Smooth muscle cell (in vitro differentiated cells): ENCODE measurements at regions not wholly inside any gene's neighbourhood (a gene's known extent, or its start where the extent isn't known, plus 50 kb on each side); places are given as distances from the start of the nearest gene placed in this dataset.

ENCODE experiments used
- DNase-seq: peaks from one replicate; lab custom pipeline; 2025; ENCODE audit not compliant: unreplicated experiment; lab: John Stamatoyannopoulos, UW
- H2AFZ ChIP-seq: fragments of 200-600 bp; sonication (generic); 2 replicates; pipeline ENCODE4 v1.6.0; 2016; ENCODE audit warnings: antibody characterized with exemption, low read depth, mild to moderate bottlenecking
- H3F3A ChIP-seq: fragments of 200-600 bp; sonication (generic); 2 replicates; pipeline ENCODE4 v1.6.0; 2017; ENCODE audit warnings: antibody characterized with exemption, low read depth
- H3K27ac ChIP-seq: fragments of 200-600 bp; sonication (generic); 2 replicates; pipeline ENCODE4 v1.5.1; 2016; ENCODE audit warnings: low read depth, mild to moderate bottlenecking
- H3K27me3 ChIP-seq: fragments of 200-600 bp; sonication (generic); 2 replicates; pipeline ENCODE4 v1.6.1; 2016; ENCODE audit warnings: low read depth, mild to moderate bottlenecking
- H3K36me3 ChIP-seq: fragments of 200-600 bp; sonication (generic); 2 replicates; pipeline ENCODE4 v1.5.1; 2016; ENCODE audit warnings: low read depth
- H3K4me1 ChIP-seq: fragments of 200-600 bp; sonication (generic); 2 replicates; pipeline ENCODE4 v1.5.1; 2016; ENCODE audit warnings: low read depth
- H3K4me2 ChIP-seq: fragments of 200-600 bp; sonication (generic); 2 replicates; pipeline ENCODE4 v1.6.0; 2016; ENCODE audit warnings: mild to moderate bottlenecking
- H3K4me3 ChIP-seq: fragments of 200-600 bp; sonication (generic); 2 replicates; pipeline ENCODE4 v1.5.1; 2016; ENCODE audit warnings: mild to moderate bottlenecking
- H3K79me2 ChIP-seq: fragments of 200-600 bp; sonication (generic); 2 replicates; pipeline ENCODE4 v1.6.0; 2016; ENCODE audit warnings: low read depth, mild to moderate bottlenecking
- H3K9ac ChIP-seq: fragments of 200-600 bp; sonication (generic); 2 replicates; pipeline ENCODE4 v1.6.0; 2016; ENCODE audit warnings: low read depth
- H3K9me3 ChIP-seq: fragments of 200-600 bp; sonication (generic); replicated peaks from 2 replicates; pipeline ENCODE4 v1.5.1; 2016; ENCODE audit warnings: low read depth
- H4K20me1 ChIP-seq: fragments of 200-600 bp; sonication (generic); 2 replicates; pipeline ENCODE4 v1.6.0; 2016; ENCODE audit warnings: low read depth
- WGBS: methylation state at CpG from one replicate; pipeline ENCODE4 v1.1.7; 2016; ENCODE audit warnings: low lambda C conversion rate; 5-methylcytosine and 5-hydroxymethylcytosine counted together
- TF ChIP-seq, protein P1 (sequence below): fragments of 200-600 bp; sonication (generic); IDR thresholded peaks from 2 replicates; pipeline ENCODE4 v1.5.1; 2017; ENCODE audit warnings: borderline replicate concordance, mild to moderate bottlenecking, antibody characterized with exemption; ENCODE audit not compliant: insufficient read depth, poor library complexity, severe bottlenecking

- Histone ChIP-seq H3K4me2 (no peak overlapping the region), H3K9me3 (no peaks in the 10 kb centered on the region), H3K9ac (no peak overlapping the region), H3K27me3 (no peaks in the 10 kb centered on the region), H3K36me3 (no peaks in the 10 kb centered on the region), H4K20me1 (no peaks in the 10 kb centered on the region), H3K4me1 (no peaks in the 10 kb centered on the region), H3K4me3 (no peak overlapping the region), H2AFZ (no peak overlapping the region), H3F3A (no peaks in the 10 kb centered on the region), H3K79me2 (no peaks in the 10 kb centered on the region), H3K27ac (no peak overlapping the region)
- 98% methylated on average over 9 of the region's 9 CpGs for WGBS
- TF ChIP-seq, protein P1, sequence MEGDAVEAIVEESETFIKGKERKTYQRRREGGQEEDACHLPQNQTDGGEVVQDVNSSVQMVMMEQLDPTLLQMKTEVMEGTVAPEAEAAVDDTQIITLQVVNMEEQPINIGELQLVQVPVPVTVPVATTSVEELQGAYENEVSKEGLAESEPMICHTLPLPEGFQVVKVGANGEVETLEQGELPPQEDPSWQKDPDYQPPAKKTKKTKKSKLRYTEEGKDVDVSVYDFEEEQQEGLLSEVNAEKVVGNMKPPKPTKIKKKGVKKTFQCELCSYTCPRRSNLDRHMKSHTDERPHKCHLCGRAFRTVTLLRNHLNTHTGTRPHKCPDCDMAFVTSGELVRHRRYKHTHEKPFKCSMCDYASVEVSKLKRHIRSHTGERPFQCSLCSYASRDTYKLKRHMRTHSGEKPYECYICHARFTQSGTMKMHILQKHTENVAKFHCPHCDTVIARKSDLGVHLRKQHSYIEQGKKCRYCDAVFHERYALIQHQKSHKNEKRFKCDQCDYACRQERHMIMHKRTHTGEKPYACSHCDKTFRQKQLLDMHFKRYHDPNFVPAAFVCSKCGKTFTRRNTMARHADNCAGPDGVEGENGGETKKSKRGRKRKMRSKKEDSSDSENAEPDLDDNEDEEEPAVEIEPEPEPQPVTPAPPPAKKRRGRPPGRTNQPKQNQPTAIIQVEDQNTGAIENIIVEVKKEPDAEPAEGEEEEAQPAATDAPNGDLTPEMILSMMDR, result no peak
- DNase-seq, result no peak
Observed at GRCh38 chr22:49136816-49137180, 690.9 kb downstream of the BRD1 start.

DNA sequence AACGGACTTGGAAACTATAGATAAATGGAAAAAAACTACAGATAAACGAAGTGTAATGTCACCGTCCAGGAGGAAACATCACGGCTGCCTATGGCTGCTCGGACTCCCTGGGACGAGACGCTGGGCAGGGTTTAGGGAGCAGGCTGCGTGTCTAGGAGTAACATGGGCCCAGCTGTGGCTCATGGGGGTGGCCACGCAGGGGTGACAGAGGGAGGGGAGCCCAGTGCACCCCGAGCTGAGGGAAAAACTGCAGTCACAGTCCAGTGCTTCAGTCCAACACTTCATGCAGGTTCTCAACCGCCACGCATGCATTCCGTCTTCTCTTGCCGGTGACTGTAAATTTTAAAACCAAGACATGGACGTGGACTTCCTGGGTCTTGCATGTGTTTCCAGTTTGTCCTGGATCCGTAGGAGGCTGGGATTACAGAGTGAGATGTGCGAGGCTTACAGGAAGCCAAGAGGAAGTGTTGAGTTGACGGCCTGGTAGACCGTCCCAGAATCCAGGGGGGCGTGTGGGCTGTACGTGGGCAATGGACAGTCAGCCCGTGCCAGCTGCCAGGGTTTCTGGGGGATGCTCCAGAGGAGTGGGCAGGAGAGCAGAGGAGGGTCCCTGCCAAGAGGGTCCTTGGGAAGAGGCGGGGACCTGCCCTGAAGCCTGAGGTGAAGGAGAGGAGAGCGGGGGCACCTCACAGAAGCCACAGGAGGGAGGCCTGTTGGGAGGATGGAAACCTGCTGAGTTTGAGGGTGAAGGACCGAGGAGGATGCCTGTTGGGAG, 691.4 kb downstream of the BRD1 start:
- Histone ChIP-seq H2AFZ (no peak overlapping the region), H3K79me2 (no peaks in the 10 kb centered on the region), H3F3A (no peaks in the 10 kb centered on the region), H3K36me3 (no peaks in the 10 kb centered on the region), H3K27ac (no peak overlapping the region), H3K9ac (no peak overlapping the region), H4K20me1 (no peaks in the 10 kb centered on the region), H3K4me3 (no peak overlapping the region), H3K9me3 (no peaks in the 10 kb centered on the region), H3K27me3 (no peaks in the 10 kb centered on the region), H3K4me1 (no peaks in the 10 kb centered on the region), H3K4me2 (no peak overlapping the region)
- DNase-seq, result no peak
- TF ChIP-seq, protein P1, result no peak
- WGBS, result 77% methylated on average over 25 of the region's 25 CpGs

- no peaks in the 10 kb centered on the region for H3K4me1 ChIP-seq
- TF ChIP-seq, protein P1, result no peak
- no peak overlapping the region for H3K4me2 ChIP-seq
- no peak overlapping the region for H3K27ac ChIP-seq
- no peak overlapping the region for H3K9ac ChIP-seq
- H3K27me3 ChIP-seq, result no peaks in the 10 kb centered on the region
- H3K4me3 ChIP-seq, result no peak overlapping the region
- H4K20me1 ChIP-seq, result no peaks in the 10 kb centered on the region
- 90% methylated on average over 13 of the region's 13 CpGs for WGBS
- H3K79me2 ChIP-seq, result no peaks in the 10 kb centered on the region
- H2AFZ ChIP-seq, result no peak overlapping the region
- DNase-seq, result no peak
- no peaks in the 10 kb centered on the region for H3K36me3 ChIP-seq
- no peaks in the 10 kb centered on the region for H3F3A ChIP-seq
- no peaks in the 10 kb centered on the region for H3K9me3 ChIP-seq
Observed at GRCh38 chr22:49134076-49134475, 693.6 kb downstream of the BRD1 start.

GRCh38 chr22:49133541-49133940, 694.1 kb downstream of the BRD1 start:
- no peaks in the 10 kb centered on the region for H3F3A ChIP-seq
- no peaks in the 10 kb centered on the region for H3K36me3 ChIP-seq
- no peak overlapping the region for H2AFZ ChIP-seq
- no peaks in the 10 kb centered on the region for H3K4me1 ChIP-seq
- no peaks in the 10 kb centered on the region for H3K79me2 ChIP-seq
- no peaks in the 10 kb centered on the region for H3K9me3 ChIP-seq
- no peak overlapping the region for H3K4me3 ChIP-seq
- TF ChIP-seq, protein P1, result no peak
- H4K20me1 ChIP-seq, result no peaks in the 10 kb centered on the region
- 87% methylated on average over 5 of the region's 5 CpGs for WGBS
- DNase-seq, result no peak
- no peak overlapping the region for H3K9ac ChIP-seq
- no peaks in the 10 kb centered on the region for H3K27me3 ChIP-seq
- H3K4me2 ChIP-seq, result no peak overlapping the region
- no peak overlapping the region for H3K27ac ChIP-seq
